ENCODE measurements at regions not wholly inside any gene's neighbourhood (a gene's known extent, or its start where the extent isn't known, plus 50 kb on each side); places are given as distances from the start of the nearest gene placed in this dataset.

GRCh38 chr13:30826911-30827577 is 79.0 kb upstream of the MEDAG start:
- TF ChIP-seq CTCF (IDR thresholded peaks at IDR 0.05) (no peak), POLR2A (IDR thresholded peaks at IDR 0.05) (no peak)
